Upper lobe of left lung (tissue), 4 donors: ENCODE measurements at regions not wholly inside any gene's neighbourhood (a gene's known extent, or its start where the extent isn't known, plus 50 kb on each side); places are given as distances from the start of the nearest gene placed in this dataset.

Experiments used
- EP300 ChIP-seq, 4 donors: sonication (generic); formaldehyde crosslinking; IDR thresholded peaks; one replicate each; pipeline ENCODE4 v1.5.1; 2017; ENCODE audit warnings: antibody characterized with exemption in 4 of 4, control low read depth in 2 of 4
- TF ChIP-seq, protein P1 (sequence below), 6 experiments: fragments of 450-650 bp in 4 of 6; fragments of 200-600 bp in 2 of 6; sonication (generic) in 2 of 6; IDR thresholded peaks; one replicate each; pipeline ENCODE4 v1.5.1; 2016 to 2019; ENCODE audit warnings: antibody characterized with exemption in 6 of 6

GRCh38 chr5:168153263-168153875 is 138.1 kb upstream of the WWC1 start:
- no peak for TF ChIP-seq EP300 (IDR thresholded peaks at IDR 0.05)
- TF ChIP-seq, protein P1, sequence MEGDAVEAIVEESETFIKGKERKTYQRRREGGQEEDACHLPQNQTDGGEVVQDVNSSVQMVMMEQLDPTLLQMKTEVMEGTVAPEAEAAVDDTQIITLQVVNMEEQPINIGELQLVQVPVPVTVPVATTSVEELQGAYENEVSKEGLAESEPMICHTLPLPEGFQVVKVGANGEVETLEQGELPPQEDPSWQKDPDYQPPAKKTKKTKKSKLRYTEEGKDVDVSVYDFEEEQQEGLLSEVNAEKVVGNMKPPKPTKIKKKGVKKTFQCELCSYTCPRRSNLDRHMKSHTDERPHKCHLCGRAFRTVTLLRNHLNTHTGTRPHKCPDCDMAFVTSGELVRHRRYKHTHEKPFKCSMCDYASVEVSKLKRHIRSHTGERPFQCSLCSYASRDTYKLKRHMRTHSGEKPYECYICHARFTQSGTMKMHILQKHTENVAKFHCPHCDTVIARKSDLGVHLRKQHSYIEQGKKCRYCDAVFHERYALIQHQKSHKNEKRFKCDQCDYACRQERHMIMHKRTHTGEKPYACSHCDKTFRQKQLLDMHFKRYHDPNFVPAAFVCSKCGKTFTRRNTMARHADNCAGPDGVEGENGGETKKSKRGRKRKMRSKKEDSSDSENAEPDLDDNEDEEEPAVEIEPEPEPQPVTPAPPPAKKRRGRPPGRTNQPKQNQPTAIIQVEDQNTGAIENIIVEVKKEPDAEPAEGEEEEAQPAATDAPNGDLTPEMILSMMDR (IDR thresholded peaks at IDR 0.05): no peak
